Cardiac fibroblast (primary cell): ENCODE measurements at regions not wholly inside any gene's neighbourhood (a gene's known extent, or its start where the extent isn't known, plus 50 kb on each side); places are given as distances from the start of the nearest gene placed in this dataset.
"Not testable (repeated sequence)": the region's sequence is repeated elsewhere in the genome, so short reads cannot be mapped to it uniquely, and the experiment has no call there.

Experiments
- DNase-seq, 2 donors: peaks; one replicate each; pipeline versions ENCODE4 v3.0.0 to v3.0.0-alpha.2; 2010; ENCODE audit warnings: low read depth in 2 of 2
- H3K4me3 ChIP-seq, 2 donors: replicated peaks in 1 of 2; 1 replicate in 1 of 2; 2 replicates in 1 of 2; pipeline ENCODE4 v1.5.1; 2011; ENCODE audit warnings: low read depth in 2 of 2, low read length in 2 of 2, mild to moderate bottlenecking in 2 of 2, moderate library complexity in 1 of 2
- TF ChIP-seq, protein P1 (sequence below): IDR thresholded peaks from one replicate; pipeline ENCODE4 v1.5.1; 2011; ENCODE audit warnings: low read depth, mild to moderate bottlenecking, low read length, inconsistent platforms

DNA sequence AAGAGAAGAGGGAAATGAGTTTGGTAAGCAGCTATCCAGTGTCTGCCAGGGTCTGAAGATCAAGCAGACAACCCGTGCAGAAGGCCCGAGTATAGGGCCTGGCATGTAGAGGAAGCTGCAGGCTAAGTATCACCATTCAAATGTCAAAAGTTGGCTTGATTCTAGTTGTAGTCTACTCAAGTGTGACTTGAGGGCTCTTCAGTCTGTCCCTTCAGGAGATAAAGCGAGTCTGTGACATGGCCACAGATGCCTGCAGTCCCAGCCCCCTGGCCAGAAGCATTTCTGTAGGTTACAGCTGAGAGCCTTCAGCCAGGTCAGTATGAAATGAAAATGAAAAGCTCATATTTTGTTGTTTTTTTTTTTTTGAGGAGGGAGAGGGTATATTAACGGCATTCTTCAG is 97.8 kb upstream of the EEPD1 start:
- DNase-seq: no peak
- TF ChIP-seq, protein P1, sequence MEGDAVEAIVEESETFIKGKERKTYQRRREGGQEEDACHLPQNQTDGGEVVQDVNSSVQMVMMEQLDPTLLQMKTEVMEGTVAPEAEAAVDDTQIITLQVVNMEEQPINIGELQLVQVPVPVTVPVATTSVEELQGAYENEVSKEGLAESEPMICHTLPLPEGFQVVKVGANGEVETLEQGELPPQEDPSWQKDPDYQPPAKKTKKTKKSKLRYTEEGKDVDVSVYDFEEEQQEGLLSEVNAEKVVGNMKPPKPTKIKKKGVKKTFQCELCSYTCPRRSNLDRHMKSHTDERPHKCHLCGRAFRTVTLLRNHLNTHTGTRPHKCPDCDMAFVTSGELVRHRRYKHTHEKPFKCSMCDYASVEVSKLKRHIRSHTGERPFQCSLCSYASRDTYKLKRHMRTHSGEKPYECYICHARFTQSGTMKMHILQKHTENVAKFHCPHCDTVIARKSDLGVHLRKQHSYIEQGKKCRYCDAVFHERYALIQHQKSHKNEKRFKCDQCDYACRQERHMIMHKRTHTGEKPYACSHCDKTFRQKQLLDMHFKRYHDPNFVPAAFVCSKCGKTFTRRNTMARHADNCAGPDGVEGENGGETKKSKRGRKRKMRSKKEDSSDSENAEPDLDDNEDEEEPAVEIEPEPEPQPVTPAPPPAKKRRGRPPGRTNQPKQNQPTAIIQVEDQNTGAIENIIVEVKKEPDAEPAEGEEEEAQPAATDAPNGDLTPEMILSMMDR: no peak
- H3K4me3 ChIP-seq: no peak overlapping the region

DNA sequence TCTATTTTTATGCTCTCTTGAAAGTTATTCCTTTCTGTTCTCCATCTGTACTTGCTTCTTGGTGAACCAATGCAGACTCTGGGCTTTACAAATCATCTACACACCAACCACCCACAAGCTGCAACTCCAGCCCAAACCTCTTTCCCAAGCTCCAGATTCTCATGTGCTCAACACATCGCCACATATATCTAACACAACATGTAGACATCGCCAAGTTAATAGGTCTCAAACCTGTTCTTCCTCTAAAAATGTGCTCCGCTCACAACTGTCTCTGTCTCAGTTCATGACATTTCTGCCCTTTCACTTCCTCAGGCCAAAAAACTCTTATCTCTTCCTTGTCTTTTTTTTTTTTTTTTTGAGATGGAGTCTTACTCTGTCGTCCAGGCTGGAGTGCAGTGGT is 95.7 kb upstream of the EEPD1 start:
- no peak for DNase-seq
- TF ChIP-seq, protein P1: no peak
- no peak overlapping the region for H3K4me3 ChIP-seq

DNA sequence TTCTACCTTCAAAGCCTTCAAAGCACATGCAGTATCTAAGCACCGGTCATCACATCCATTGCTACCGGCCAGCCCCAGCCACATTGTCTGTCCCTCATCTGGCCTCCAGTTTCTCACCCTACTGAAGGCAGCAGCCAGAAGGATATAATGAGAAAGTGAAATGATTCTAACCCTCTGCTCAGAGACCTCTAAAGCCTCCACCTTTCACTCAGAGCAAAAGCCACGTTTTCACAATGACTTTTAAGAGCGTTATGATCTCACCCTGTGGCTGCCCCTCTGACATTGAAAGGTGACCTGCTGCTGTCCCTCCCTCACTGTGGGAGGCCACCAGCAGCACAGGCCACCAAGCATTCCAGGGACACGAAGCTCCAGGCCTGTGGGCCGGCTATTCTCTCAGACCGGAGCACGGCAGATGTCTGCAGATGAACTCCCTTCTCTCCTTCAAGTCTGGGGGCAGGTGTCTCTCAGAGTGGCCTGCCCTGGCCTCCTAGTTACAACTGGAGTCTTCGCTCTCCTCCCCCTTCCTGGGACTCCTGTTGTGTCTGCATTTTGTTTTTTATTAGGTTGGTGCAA is 94.9 kb upstream of the EEPD1 start:
- no peak overlapping the region for H3K4me3 ChIP-seq
- TF ChIP-seq, protein P1: no peak
- DNase-seq: no peak

DNA sequence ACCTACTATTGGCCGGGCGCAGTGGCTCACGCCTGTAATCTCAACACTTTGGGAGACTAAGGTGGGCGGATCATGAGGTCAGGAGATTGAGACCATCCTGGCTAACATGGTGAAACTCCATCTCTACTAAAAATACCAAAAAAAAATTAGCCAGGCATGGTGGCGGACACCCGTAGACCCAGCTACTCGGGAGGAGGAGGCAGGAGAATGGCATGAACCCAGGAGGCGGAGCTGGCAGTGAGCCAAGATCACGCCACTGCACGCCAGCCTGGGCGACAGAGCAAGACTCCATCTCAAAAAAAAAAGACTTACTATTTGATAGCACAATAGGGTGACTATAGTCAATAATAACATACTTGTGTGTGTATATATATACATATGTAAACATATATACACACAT is 92.7 kb upstream of the EEPD1 start:
- not testable (repeated sequence) for H3K4me3 ChIP-seq, DNase-seq

DNA sequence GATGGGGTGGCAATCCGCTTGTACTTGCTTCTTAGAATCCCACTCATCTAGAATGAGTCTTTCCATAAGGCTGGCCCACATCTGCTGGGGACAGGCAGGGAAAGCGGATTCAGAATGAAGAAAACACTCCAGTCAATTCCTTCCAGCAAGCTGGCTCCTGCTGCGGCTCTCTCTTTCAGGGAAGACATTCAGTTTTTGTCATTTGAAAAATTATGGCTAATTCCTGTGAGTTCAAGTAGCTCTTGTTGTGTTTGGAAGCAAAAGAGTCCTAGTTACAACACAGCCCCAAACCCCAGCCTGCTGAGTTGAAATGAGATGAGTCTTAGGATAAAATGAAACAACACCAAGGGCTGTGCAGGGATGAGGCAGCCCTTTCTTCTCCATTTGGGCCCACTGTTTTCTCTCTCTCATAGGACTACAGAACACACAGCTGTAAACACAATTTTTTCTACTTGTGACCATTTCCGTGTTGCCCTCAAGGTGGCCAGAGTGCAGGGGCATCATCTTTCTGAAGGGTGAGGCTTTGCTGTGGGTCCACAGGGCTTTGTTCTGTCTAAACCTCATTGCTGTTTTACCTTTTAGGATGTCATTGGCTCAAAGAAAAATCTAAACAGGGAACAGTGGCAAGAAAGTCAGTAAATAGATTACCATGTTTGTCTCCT is 90.8 kb upstream of the EEPD1 start:
- DNase-seq: no peak
- H3K4me3 ChIP-seq: no peak overlapping the region
- TF ChIP-seq, protein P1: no peak

DNA sequence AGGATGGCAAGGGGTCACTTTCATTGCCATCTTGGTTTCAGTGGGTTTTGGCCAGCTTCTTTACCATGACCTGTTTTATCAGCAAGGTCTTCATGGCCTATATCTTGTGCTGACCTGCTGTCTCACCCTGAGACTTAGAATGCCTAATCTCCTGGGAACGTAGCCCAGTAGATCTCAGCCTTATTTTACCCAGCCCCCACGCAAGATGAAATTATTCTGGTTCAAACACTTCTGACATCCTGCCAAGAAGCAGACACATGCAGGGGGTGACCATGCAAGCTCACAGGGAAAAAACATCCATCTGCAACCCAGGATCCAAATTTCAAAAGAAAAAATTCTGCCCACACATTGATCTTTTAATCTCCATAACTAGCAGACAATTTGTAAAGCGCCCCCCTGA is 88.4 kb upstream of the EEPD1 start:
- TF ChIP-seq, protein P1: no peak
- no peak overlapping the region for H3K4me3 ChIP-seq
- no peak for DNase-seq

GRCh38 chr7:36065563-36066342 is 87.3 kb upstream of the EEPD1 start:
- not testable (repeated sequence) for DNase-seq, H3K4me3 ChIP-seq
